Neural crest cell (in vitro differentiated cells): ENCODE measurements at regions not wholly inside any gene's neighbourhood (a gene's known extent, or its start where the extent isn't known, plus 50 kb on each side); places are given as distances from the start of the nearest gene placed in this dataset.

ENCODE experiments used
- DNase-seq: peaks from one replicate; pipeline ENCODE4 v3.0.0; 2021; ENCODE audit warnings: low read depth, mixed read lengths, low spot score
- H3K27ac Mint-ChIP-seq: one replicate; pipeline ENCODE4 v1.8.0; 2021; ENCODE audit warnings: mild to moderate bottlenecking, mixed read lengths; ENCODE audit not compliant: unreplicated experiment
- H3K27me3 Mint-ChIP-seq: 2 replicates; pipeline ENCODE4 v1.8.0; 2021; ENCODE audit warnings: low read depth, mild to moderate bottlenecking, mixed read lengths
- H3K36me3 Mint-ChIP-seq: 2 replicates; pipeline ENCODE4 v1.8.0; 2021; ENCODE audit warnings: low read depth, mild to moderate bottlenecking, mixed read lengths
- H3K4me1 Mint-ChIP-seq: 2 replicates; pipeline ENCODE4 v1.8.0; 2021; ENCODE audit warnings: mixed read lengths
- H3K4me3 Mint-ChIP-seq: one replicate; pipeline ENCODE4 v1.8.0; 2021; ENCODE audit warnings: mild to moderate bottlenecking, mixed read lengths
- H3K9me3 Mint-ChIP-seq: 2 replicates; pipeline ENCODE4 v1.8.0; 2021; ENCODE audit warnings: mixed read lengths
- TF ChIP-seq, protein P1 (sequence below): fragments of 200-600 bp; sonication (generic); conservative IDR thresholded peaks from 2 replicates; pipeline ENCODE4 v1.5.0; 2021; ENCODE audit warnings: antibody characterized with exemption, mild to moderate bottlenecking

DNA sequence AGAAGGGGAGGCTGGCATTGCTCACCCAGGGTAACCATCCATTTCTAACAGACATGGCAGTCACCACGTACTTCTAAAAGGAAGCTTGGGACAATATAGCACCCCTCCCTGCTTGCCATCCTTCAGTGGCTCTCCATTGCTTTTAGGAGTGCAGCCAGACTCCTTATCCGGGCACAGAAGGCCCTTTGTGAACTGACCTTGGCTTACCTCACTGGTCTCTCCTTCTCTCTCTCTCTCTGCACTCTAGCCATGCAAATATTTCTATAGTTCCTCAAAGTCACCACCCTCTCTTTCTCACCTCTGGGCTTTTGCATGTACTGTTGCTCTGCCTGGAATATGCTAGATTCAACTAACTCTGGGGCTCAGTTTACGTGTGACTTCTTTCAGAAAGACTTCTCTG lies 301.1 kb downstream of the SHQ1 start:
- DNase-seq = no peak
- no peak overlapping the region for H3K4me3 Mint-ChIP-seq
- peaks cover 12% of the 10 kb centered on the region for H3K4me1 Mint-ChIP-seq
- H3K27ac Mint-ChIP-seq = no peak overlapping the region
- H3K27me3 Mint-ChIP-seq = peaks cover 8% of the 10 kb centered on the region
- no peaks in the 10 kb centered on the region for H3K9me3 Mint-ChIP-seq
- TF ChIP-seq, protein P1, sequence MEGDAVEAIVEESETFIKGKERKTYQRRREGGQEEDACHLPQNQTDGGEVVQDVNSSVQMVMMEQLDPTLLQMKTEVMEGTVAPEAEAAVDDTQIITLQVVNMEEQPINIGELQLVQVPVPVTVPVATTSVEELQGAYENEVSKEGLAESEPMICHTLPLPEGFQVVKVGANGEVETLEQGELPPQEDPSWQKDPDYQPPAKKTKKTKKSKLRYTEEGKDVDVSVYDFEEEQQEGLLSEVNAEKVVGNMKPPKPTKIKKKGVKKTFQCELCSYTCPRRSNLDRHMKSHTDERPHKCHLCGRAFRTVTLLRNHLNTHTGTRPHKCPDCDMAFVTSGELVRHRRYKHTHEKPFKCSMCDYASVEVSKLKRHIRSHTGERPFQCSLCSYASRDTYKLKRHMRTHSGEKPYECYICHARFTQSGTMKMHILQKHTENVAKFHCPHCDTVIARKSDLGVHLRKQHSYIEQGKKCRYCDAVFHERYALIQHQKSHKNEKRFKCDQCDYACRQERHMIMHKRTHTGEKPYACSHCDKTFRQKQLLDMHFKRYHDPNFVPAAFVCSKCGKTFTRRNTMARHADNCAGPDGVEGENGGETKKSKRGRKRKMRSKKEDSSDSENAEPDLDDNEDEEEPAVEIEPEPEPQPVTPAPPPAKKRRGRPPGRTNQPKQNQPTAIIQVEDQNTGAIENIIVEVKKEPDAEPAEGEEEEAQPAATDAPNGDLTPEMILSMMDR = no peak
- no peaks in the 10 kb centered on the region for H3K36me3 Mint-ChIP-seq

DNA sequence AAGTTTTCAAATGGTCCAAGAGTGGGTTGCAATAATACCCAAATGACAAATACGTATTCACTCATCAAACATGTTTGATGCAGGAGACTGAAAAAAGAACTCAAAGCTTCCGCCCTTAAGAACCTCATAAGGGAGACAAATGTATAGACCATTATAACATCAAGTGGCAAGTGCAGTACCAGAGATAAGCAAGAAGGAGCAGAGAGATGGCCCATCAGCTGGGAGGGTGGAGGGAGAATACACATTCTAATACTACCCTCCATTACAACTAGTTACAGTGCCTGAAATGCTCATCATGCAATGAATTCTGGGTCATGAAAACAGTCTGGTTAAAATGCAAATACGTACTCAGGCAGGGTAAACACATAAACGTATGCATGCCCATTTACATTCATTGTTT lies 304.0 kb downstream of the SHQ1 start:
- TF ChIP-seq, protein P1 = no peak
- peaks cover 10% of the 10 kb centered on the region for H3K4me1 Mint-ChIP-seq
- H3K36me3 Mint-ChIP-seq = no peaks in the 10 kb centered on the region
- no peak overlapping the region for H3K27ac Mint-ChIP-seq
- H3K4me3 Mint-ChIP-seq = no peak overlapping the region
- H3K27me3 Mint-ChIP-seq = peaks cover 2% of the 10 kb centered on the region
- DNase-seq = no peak
- no peaks in the 10 kb centered on the region for H3K9me3 Mint-ChIP-seq

DNA sequence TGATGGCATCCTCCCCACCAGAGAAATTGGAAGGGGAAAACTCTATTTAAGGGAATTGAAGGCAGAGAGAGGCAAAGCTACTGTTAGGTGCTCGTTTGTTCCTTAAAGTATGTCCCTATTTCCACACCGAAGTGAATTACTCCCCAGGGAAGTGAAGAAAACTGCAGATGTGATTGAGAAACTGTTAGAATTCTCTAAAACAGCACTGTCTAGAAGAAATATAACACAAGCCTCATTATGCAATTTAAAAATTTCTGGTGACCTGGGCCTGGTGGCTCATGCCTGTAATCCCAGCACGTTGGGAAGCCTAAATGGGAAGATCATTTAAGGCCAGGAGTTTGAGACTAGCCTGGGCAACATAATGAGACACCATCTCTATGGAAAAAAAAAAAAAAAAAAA lies 305.0 kb downstream of the SHQ1 start:
- DNase-seq = no peak
- Mint-ChIP-seq H3K27me3 (peaks cover 2% of the 10 kb centered on the region), H3K27ac (no peak overlapping the region), H3K4me3 (no peak overlapping the region), H3K36me3 (no peaks in the 10 kb centered on the region), H3K4me1 (peaks cover 4% of the 10 kb centered on the region), H3K9me3 (no peaks in the 10 kb centered on the region)
- TF ChIP-seq, protein P1 = no peak

DNA sequence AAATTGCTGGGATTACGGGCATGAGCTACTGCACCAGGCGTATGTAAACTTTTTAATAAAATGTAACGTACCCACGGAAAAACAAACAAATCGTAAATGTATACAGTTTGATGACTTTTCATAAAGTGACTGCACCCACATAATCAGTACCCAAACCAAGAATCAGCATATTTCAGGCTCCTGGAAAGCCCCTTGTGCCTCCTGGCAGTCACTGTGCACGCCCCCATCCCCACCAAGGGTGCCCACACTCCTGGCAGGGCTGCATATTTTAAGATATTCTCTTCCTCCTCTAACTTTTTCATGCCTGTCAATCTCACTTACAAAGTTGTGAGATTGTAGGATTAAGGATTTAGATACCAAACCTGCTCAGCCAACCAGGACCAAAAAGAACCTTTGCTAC lies 305.5 kb downstream of the SHQ1 start:
- no peaks in the 10 kb centered on the region for H3K9me3 Mint-ChIP-seq
- peaks cover 4% of the 10 kb centered on the region for H3K4me1 Mint-ChIP-seq
- TF ChIP-seq, protein P1 = no peak
- peaks cover 4% of the 10 kb centered on the region for H3K27me3 Mint-ChIP-seq
- H3K4me3 Mint-ChIP-seq = no peak overlapping the region
- no peak for DNase-seq
- H3K36me3 Mint-ChIP-seq = no peaks in the 10 kb centered on the region
- no peak overlapping the region for H3K27ac Mint-ChIP-seq

DNA sequence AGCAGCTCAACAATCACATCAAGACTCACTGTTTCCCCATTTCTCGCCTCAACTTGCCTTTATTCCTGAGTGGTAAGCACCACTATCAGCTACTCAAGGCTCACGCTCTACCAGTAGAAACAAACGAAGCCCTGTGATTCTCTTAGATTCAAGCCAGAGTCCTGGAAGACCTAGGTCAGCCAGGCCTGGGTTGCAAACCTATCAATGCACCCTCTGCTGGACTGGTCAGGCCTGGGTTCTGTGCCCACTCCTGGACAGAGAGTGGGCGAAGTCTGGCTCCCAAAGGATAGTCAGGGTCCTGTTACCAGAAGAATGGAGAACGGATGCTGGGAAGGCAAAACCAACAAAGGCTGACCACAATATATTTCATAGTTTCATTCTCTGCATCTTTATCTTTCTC lies 308.4 kb downstream of the SHQ1 start:
- TF ChIP-seq, protein P1 = no peak
- no peaks in the 10 kb centered on the region for H3K9me3 Mint-ChIP-seq
- peaks cover 6% of the 10 kb centered on the region for H3K4me1 Mint-ChIP-seq
- no peak overlapping the region for H3K4me3 Mint-ChIP-seq
- no peak for DNase-seq
- H3K27me3 Mint-ChIP-seq = peaks cover 7% of the 10 kb centered on the region
- no peak overlapping the region for H3K27ac Mint-ChIP-seq
- no peaks in the 10 kb centered on the region for H3K36me3 Mint-ChIP-seq
